ENCODE measurements at regions not wholly inside any gene's neighbourhood (a gene's known extent, or its start where the extent isn't known, plus 50 kb on each side); places are given as distances from the start of the nearest gene placed in this dataset.

- no peaks in the 10 kb centered on the region for H3K36me3 Mint-ChIP-seq (ENCODE audit: insufficient read depth, unreplicated experiment)
- no peaks in the 10 kb centered on the region for H3K27me3 Mint-ChIP-seq (ENCODE audit: insufficient read depth, unreplicated experiment)
- no peak overlapping the region for H3K27ac Mint-ChIP-seq (ENCODE audit: unreplicated experiment)
Observed at GRCh38 chr6:165077876-165078275, 231.5 kb downstream of the C6orf118 start.

GRCh38 chr6:165071906-165072305, 237.5 kb downstream of the C6orf118 start:
- Histone ChIP-seq H3K4me1 (no peaks in the 10 kb centered on the region), H3K4me3 (ENCODE audit: low read depth, low read length) (no peak overlapping the region), H3K27me3 (replicated peaks; ENCODE audit: control insufficient read depth, insufficient read depth, low read length) (no peaks in the 10 kb centered on the region), H3K9me3 (no peaks in the 10 kb centered on the region), H3K36me3 (ENCODE audit: control insufficient read depth, insufficient read depth, low read length) (no peaks in the 10 kb centered on the region)
- Mint-ChIP-seq H3K4me1 (ENCODE audit: low read depth, unreplicated experiment) (no peaks in the 10 kb centered on the region), H3K27me3 (ENCODE audit: insufficient read depth, unreplicated experiment) (no peaks in the 10 kb centered on the region), H3K27ac (ENCODE audit: unreplicated experiment) (no peak overlapping the region), H3K9me3 (ENCODE audit: unreplicated experiment) (peaks cover 7% of the 10 kb centered on the region), H3K36me3 (ENCODE audit: insufficient read depth, unreplicated experiment) (no peaks in the 10 kb centered on the region), H3K4me3 (ENCODE audit: unreplicated experiment) (no peak overlapping the region)
- CTCF ChIA-PET, result no interaction called here
- POLR2A ChIA-PET, result no interaction called here
- no peak for TF ChIP-seq CTCF (IDR thresholded peaks at IDR 0.05; ENCODE audit: insufficient read depth in 1 of 2, low read depth in 1 of 2, low read length in 1 of 2, severe bottlenecking in 1 of 2, unreplicated experiment in 1 of 2)
- BruUV-seq (replicated peaks), result no TSS peak
- intact Hi-C loops (cut with micrococcal nuclease; ENCODE audit: unreplicated experiment), result no loop called here
- no peak for DNase-seq

More at GRCh38 chr6:165077876-165078275, 231.5 kb downstream of the C6orf118 start:
- intact Hi-C loops (cut with micrococcal nuclease; ENCODE audit: unreplicated experiment), result no loop called here
- Histone ChIP-seq H3K9me3 (no peaks in the 10 kb centered on the region; the same call in 1 of the 2 replicates), H3K36me3 (ENCODE audit: control insufficient read depth, insufficient read depth, low read length) (no peaks in the 10 kb centered on the region), H3K4me3 (ENCODE audit: low read depth, low read length) (no peak overlapping the region), H3K4me1 (no peaks in the 10 kb centered on the region), H3K27me3 (replicated peaks; ENCODE audit: control insufficient read depth, insufficient read depth, low read length) (no peaks in the 10 kb centered on the region)
- no peak for DNase-seq
- POLR2A ChIA-PET, result no interaction called here
- no peak overlapping the region for H3K4me3 Mint-ChIP-seq (ENCODE audit: unreplicated experiment)
- CTCF ChIA-PET, result no interaction called here
- no TSS peak for BruUV-seq (replicated peaks)
- H3K4me1 Mint-ChIP-seq (ENCODE audit: low read depth, unreplicated experiment), result no peaks in the 10 kb centered on the region
- no peaks in the 10 kb centered on the region for H3K9me3 Mint-ChIP-seq (ENCODE audit: unreplicated experiment)
- TF ChIP-seq CTCF (IDR thresholded peaks at IDR 0.05; ENCODE audit: insufficient read depth in 1 of 2, low read depth in 1 of 2, low read length in 1 of 2, severe bottlenecking in 1 of 2, unreplicated experiment in 1 of 2), result no peak

- no peaks in the 10 kb centered on the region for H3K27me3 Mint-ChIP-seq (ENCODE audit: insufficient read depth, unreplicated experiment)
- no peak for TF ChIP-seq CTCF (IDR thresholded peaks at IDR 0.05; ENCODE audit: insufficient read depth in 1 of 2, low read depth in 1 of 2, low read length in 1 of 2, severe bottlenecking in 1 of 2, unreplicated experiment in 1 of 2)
- Histone ChIP-seq H3K4me3 (ENCODE audit: low read depth, low read length) (no peak overlapping the region), H3K4me1 (0 out of 2 replicates have a peak, but pooled peaks cover 3% of the 10 kb centered on the region), H3K27me3 (replicated peaks; ENCODE audit: control insufficient read depth, insufficient read depth, low read length) (no peaks in the 10 kb centered on the region), H3K36me3 (ENCODE audit: control insufficient read depth, insufficient read depth, low read length) (no peaks in the 10 kb centered on the region), H3K9me3 (0 out of 2 replicates have a peak, but pooled peaks cover 5% of the 10 kb centered on the region)
- H3K4me1 Mint-ChIP-seq (ENCODE audit: low read depth, unreplicated experiment), result no peaks in the 10 kb centered on the region
- CTCF ChIA-PET, result no interaction called here
- peaks cover 27% of the 10 kb centered on the region for H3K9me3 Mint-ChIP-seq (ENCODE audit: unreplicated experiment)
- H3K4me3 Mint-ChIP-seq (ENCODE audit: unreplicated experiment), result no peak overlapping the region
- no peak overlapping the region for H3K27ac Mint-ChIP-seq (ENCODE audit: unreplicated experiment)
- DNase-seq, result no peak
- intact Hi-C loops (cut with micrococcal nuclease; ENCODE audit: unreplicated experiment), result no loop called here
- H3K36me3 Mint-ChIP-seq (ENCODE audit: insufficient read depth, unreplicated experiment), result no peaks in the 10 kb centered on the region
- POLR2A ChIA-PET, result no interaction called here
- no TSS peak for BruUV-seq (replicated peaks)
Observed at GRCh38 chr6:165060720-165061119, 248.7 kb downstream of the C6orf118 start.

Data from Caco-2 (cell line).